Hepatocyte (in vitro differentiated cells): ENCODE measurements at regions not wholly inside any gene's neighbourhood (a gene's known extent, or its start where the extent isn't known, plus 50 kb on each side); places are given as distances from the start of the nearest gene placed in this dataset.

Experiments
- EZH2 ChIP-seq: fragments of 200-600 bp; sonication (generic); IDR thresholded peaks from 2 replicates; pipeline ENCODE4 v1.6.1; 2016; ENCODE audit warnings: antibody characterized with exemption, mild to moderate bottlenecking, borderline replicate concordance
- EZH2phosphoT487 ChIP-seq: fragments of 200-600 bp; sonication (generic); IDR thresholded peaks from one replicate; pipeline ENCODE4 v1.6.1; 2018; ENCODE audit warnings: antibody characterized with exemption, mild to moderate bottlenecking, low read depth, moderate library complexity; ENCODE audit not compliant: unreplicated experiment, severe bottlenecking
- TF ChIP-seq, protein P1 (sequence below): fragments of 200-600 bp; sonication (generic); IDR thresholded peaks from 2 replicates; pipeline ENCODE4 v1.5.1; 2016; ENCODE audit warnings: antibody characterized with exemption, mild to moderate bottlenecking; ENCODE audit not compliant: poor library complexity

- TF ChIP-seq, protein P1, sequence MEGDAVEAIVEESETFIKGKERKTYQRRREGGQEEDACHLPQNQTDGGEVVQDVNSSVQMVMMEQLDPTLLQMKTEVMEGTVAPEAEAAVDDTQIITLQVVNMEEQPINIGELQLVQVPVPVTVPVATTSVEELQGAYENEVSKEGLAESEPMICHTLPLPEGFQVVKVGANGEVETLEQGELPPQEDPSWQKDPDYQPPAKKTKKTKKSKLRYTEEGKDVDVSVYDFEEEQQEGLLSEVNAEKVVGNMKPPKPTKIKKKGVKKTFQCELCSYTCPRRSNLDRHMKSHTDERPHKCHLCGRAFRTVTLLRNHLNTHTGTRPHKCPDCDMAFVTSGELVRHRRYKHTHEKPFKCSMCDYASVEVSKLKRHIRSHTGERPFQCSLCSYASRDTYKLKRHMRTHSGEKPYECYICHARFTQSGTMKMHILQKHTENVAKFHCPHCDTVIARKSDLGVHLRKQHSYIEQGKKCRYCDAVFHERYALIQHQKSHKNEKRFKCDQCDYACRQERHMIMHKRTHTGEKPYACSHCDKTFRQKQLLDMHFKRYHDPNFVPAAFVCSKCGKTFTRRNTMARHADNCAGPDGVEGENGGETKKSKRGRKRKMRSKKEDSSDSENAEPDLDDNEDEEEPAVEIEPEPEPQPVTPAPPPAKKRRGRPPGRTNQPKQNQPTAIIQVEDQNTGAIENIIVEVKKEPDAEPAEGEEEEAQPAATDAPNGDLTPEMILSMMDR, result no peak
- TF ChIP-seq EZH2, result no peak
- no peak for TF ChIP-seq EZH2phosphoT487
These were observed 83.8 kb upstream of the FCN1 start for GRCh38 chr9:135001526-135001925.
